Muscle layer of duodenum (tissue), 2 donors: ENCODE measurements at regions not wholly inside any gene's neighbourhood (a gene's known extent, or its start where the extent isn't known, plus 50 kb on each side); places are given as distances from the start of the nearest gene placed in this dataset.

Experiments used
- H3K27ac ChIP-seq: one replicate; pipeline ENCODE4 v1.7.0; 2013; ENCODE audit warnings: mild to moderate bottlenecking, low read length
- H3K27me3 ChIP-seq: one replicate; pipeline ENCODE4 v1.7.0; 2013; ENCODE audit warnings: low read depth, mild to moderate bottlenecking, control low read depth, low read length
- H3K36me3 ChIP-seq, 2 donors: one replicate each; pipeline ENCODE4 v1.7.0; 2013; ENCODE audit warnings: low read length in 2 of 2, control low read depth in 1 of 2, mild to moderate bottlenecking in 1 of 2; ENCODE audit not compliant: insufficient read depth in 2 of 2, control insufficient read depth in 1 of 2
- H3K4me1 ChIP-seq, 2 donors: one replicate each; pipeline ENCODE4 v1.7.0; 2013; ENCODE audit warnings: low read length in 2 of 2, mild to moderate bottlenecking in 2 of 2, control low read depth in 1 of 2, moderate library complexity in 1 of 2; ENCODE audit not compliant: insufficient read depth in 2 of 2, control insufficient read depth in 1 of 2
- H3K4me3 ChIP-seq, 2 donors: one replicate each; pipeline ENCODE4 v1.7.0; 2013; ENCODE audit warnings: low read length in 2 of 2, low read depth in 1 of 2, mild to moderate bottlenecking in 1 of 2
- H3K9me3 ChIP-seq, 2 donors: one replicate each; pipeline ENCODE4 v1.7.0; 2013; ENCODE audit warnings: low read length in 2 of 2, control low read depth in 1 of 2, mild to moderate bottlenecking in 1 of 2; ENCODE audit not compliant: control insufficient read depth in 1 of 2
- donor health status: healthy.

GRCh38 chrX:68917799-68918198 is 89.0 kb downstream of the EFNB1 start:
- Histone ChIP-seq H3K4me3 (no peak overlapping the region), H3K27me3 (no peaks in the 10 kb centered on the region)

GRCh38 chrX:68916891-68917290 is 88.1 kb downstream of the EFNB1 start:
- Histone ChIP-seq H3K27me3 (no peaks in the 10 kb centered on the region), H3K27ac (no peak overlapping the region), H3K9me3 (no peaks in the 10 kb centered on the region), H3K36me3 (no peaks in the 10 kb centered on the region), H3K4me3 (no peak overlapping the region), H3K4me1 (no peaks in the 10 kb centered on the region)

More at GRCh38 chrX:68917799-68918198, 89.0 kb downstream of the EFNB1 start:
- Histone ChIP-seq H3K4me1 (no peaks in the 10 kb centered on the region), H3K9me3 (no peaks in the 10 kb centered on the region), H3K27ac (no peak overlapping the region), H3K36me3 (no peaks in the 10 kb centered on the region)

- Histone ChIP-seq H3K36me3 (no peaks in the 10 kb centered on the region), H3K4me3 (no peak overlapping the region), H3K4me1 (no peaks in the 10 kb centered on the region), H3K27ac (no peak overlapping the region), H3K27me3 (no peaks in the 10 kb centered on the region), H3K9me3 (no peaks in the 10 kb centered on the region)
Measured at GRCh38 chrX:68915778-68916177, 87.0 kb downstream of the EFNB1 start.

- Histone ChIP-seq H3K9me3 (no peaks in the 10 kb centered on the region), H3K4me1 (no peaks in the 10 kb centered on the region), H3K4me3 (no peak overlapping the region), H3K27me3 (no peaks in the 10 kb centered on the region), H3K27ac (no peak overlapping the region), H3K36me3 (no peaks in the 10 kb centered on the region)
Measured at GRCh38 chrX:68914479-68914946, 85.7 kb downstream of the EFNB1 start.

- H3K27ac ChIP-seq: no peak overlapping the region
- no peaks in the 10 kb centered on the region for H3K4me1 ChIP-seq
- no peaks in the 10 kb centered on the region for H3K9me3 ChIP-seq
- H3K27me3 ChIP-seq: no peaks in the 10 kb centered on the region
- H3K4me3 ChIP-seq: no peak overlapping the region
- H3K36me3 ChIP-seq: no peaks in the 10 kb centered on the region
Measured at GRCh38 chrX:68913249-68913547, 84.4 kb downstream of the EFNB1 start.

GRCh38 chrX:68912113-68912512 is 83.3 kb downstream of the EFNB1 start:
- Histone ChIP-seq H3K27ac (no peak overlapping the region), H3K36me3 (no peaks in the 10 kb centered on the region), H3K9me3 (no peaks in the 10 kb centered on the region), H3K4me3 (no peak overlapping the region), H3K4me1 (no peaks in the 10 kb centered on the region), H3K27me3 (no peaks in the 10 kb centered on the region)

- H3K9me3 ChIP-seq: no peaks in the 10 kb centered on the region
- no peak overlapping the region for H3K27ac ChIP-seq
- H3K36me3 ChIP-seq: no peaks in the 10 kb centered on the region
- H3K4me1 ChIP-seq: no peaks in the 10 kb centered on the region
- no peak overlapping the region for H3K4me3 ChIP-seq
- no peaks in the 10 kb centered on the region for H3K27me3 ChIP-seq
Measured at GRCh38 chrX:68910731-68911428, 82.1 kb downstream of the EFNB1 start.

GRCh38 chrX:68909945-68910344 is 81.1 kb downstream of the EFNB1 start:
- H3K36me3 ChIP-seq: no peaks in the 10 kb centered on the region
- no peaks in the 10 kb centered on the region for H3K4me1 ChIP-seq
- H3K27me3 ChIP-seq: no peaks in the 10 kb centered on the region
- H3K27ac ChIP-seq: no peak overlapping the region
- no peaks in the 10 kb centered on the region for H3K9me3 ChIP-seq
- no peak overlapping the region for H3K4me3 ChIP-seq

- no peaks in the 10 kb centered on the region for H3K9me3 ChIP-seq
- no peaks in the 10 kb centered on the region for H3K4me1 ChIP-seq
- H3K4me3 ChIP-seq: no peak overlapping the region
- H3K27ac ChIP-seq: no peak overlapping the region
- no peaks in the 10 kb centered on the region for H3K27me3 ChIP-seq
- H3K36me3 ChIP-seq: no peaks in the 10 kb centered on the region
Measured at GRCh38 chrX:68908071-68908470, 79.2 kb downstream of the EFNB1 start.

GRCh38 chrX:68902706-68903504 is 74.1 kb downstream of the EFNB1 start:
- Histone ChIP-seq H3K4me1 (no peaks in the 10 kb centered on the region), H3K9me3 (no peaks in the 10 kb centered on the region), H3K27ac (no peak overlapping the region), H3K27me3 (no peaks in the 10 kb centered on the region), H3K4me3 (no peak overlapping the region), H3K36me3 (no peaks in the 10 kb centered on the region)

GRCh38 chrX:68901519-68901918 is 72.7 kb downstream of the EFNB1 start:
- Histone ChIP-seq H3K4me1 (no peaks in the 10 kb centered on the region), H3K4me3 (no peak overlapping the region), H3K27me3 (no peaks in the 10 kb centered on the region), H3K9me3 (no peaks in the 10 kb centered on the region), H3K27ac (no peak overlapping the region), H3K36me3 (no peaks in the 10 kb centered on the region)
